Ectodermal cell (in vitro differentiated cells): ENCODE measurements at regions not wholly inside any gene's neighbourhood (a gene's known extent, or its start where the extent isn't known, plus 50 kb on each side); places are given as distances from the start of the nearest gene placed in this dataset.

Source experiments
- H3K27ac ChIP-seq: 2 replicates; pipeline ENCODE4 v1.7.0; 2013; ENCODE audit warnings: mild to moderate bottlenecking, low read depth, low read length; ENCODE audit not compliant: insufficient read depth, poor library complexity, severe bottlenecking
- H3K27me3 ChIP-seq: 2 replicates; pipeline ENCODE4 v1.7.0; 2013; ENCODE audit warnings: mild to moderate bottlenecking, low read length; ENCODE audit not compliant: insufficient read depth, control insufficient read depth, poor library complexity, severe bottlenecking
- H3K36me3 ChIP-seq: one replicate; pipeline ENCODE4 v1.7.0; 2013; ENCODE audit warnings: low read length; ENCODE audit not compliant: control insufficient read depth, insufficient read depth
- H3K4me1 ChIP-seq: one replicate; pipeline ENCODE4 v1.7.0; 2013; ENCODE audit warnings: low read length; ENCODE audit not compliant: control insufficient read depth, insufficient read depth
- H3K4me3 ChIP-seq: 2 replicates; pipeline ENCODE4 v1.7.0; 2013; ENCODE audit warnings: low read depth, low read length, control low read depth; ENCODE audit not compliant: insufficient read depth
- H3K9me3 ChIP-seq: 2 replicates; pipeline ENCODE4 v1.7.0; 2013; ENCODE audit warnings: mild to moderate bottlenecking, low read length, moderate library complexity; ENCODE audit not compliant: control insufficient read depth
- WGBS, 2 experiments: methylation state at CpG; one replicate each; pipeline ENCODE4 v1.1.7; 2013; ENCODE audit warnings: missing lambda C conversion rate in 2 of 2; 5-methylcytosine and 5-hydroxymethylcytosine counted together

GRCh38 chr3:952906-953305 lies 139.9 kb upstream of the CNTN6 start:
- H3K27me3 ChIP-seq: no peaks in the 10 kb centered on the region
- WGBS, 2 experiments: 86 to 89% methylated on average over 1 of the region's 1 CpG
- no peak overlapping the region for H3K4me3 ChIP-seq
- peaks cover 2% of the 10 kb centered on the region for H3K9me3 ChIP-seq
- no peaks in the 10 kb centered on the region for H3K36me3 ChIP-seq
- H3K4me1 ChIP-seq: no peaks in the 10 kb centered on the region
- H3K27ac ChIP-seq: no peak overlapping the region

- Histone ChIP-seq H3K27ac (no peak overlapping the region), H3K9me3 (no peaks in the 10 kb centered on the region)
- 81 to 85% methylated on average over 2 of the region's 2 CpGs for WGBS, 2 experiments
Observed at GRCh38 chr3:963255-963654, 129.6 kb upstream of the CNTN6 start.

GRCh38 chr3:963755-964154 lies 129.1 kb upstream of the CNTN6 start:
- H3K4me3 ChIP-seq: no peak overlapping the region
- 80 to 91% methylated on average over 3 of the region's 3 CpGs for WGBS, 2 experiments
- H3K36me3 ChIP-seq: no peaks in the 10 kb centered on the region
- no peaks in the 10 kb centered on the region for H3K4me1 ChIP-seq
- no peak overlapping the region for H3K27ac ChIP-seq
- H3K27me3 ChIP-seq: no peaks in the 10 kb centered on the region
- no peaks in the 10 kb centered on the region for H3K9me3 ChIP-seq

More at GRCh38 chr3:963255-963654, 129.6 kb upstream of the CNTN6 start:
- Histone ChIP-seq H3K36me3 (no peaks in the 10 kb centered on the region), H3K27me3 (no peaks in the 10 kb centered on the region), H3K4me3 (no peak overlapping the region), H3K4me1 (no peaks in the 10 kb centered on the region)

GRCh38 chr3:965826-966225 lies 127.0 kb upstream of the CNTN6 start:
- no peaks in the 10 kb centered on the region for H3K36me3 ChIP-seq
- H3K9me3 ChIP-seq: no peaks in the 10 kb centered on the region
- H3K4me1 ChIP-seq: no peaks in the 10 kb centered on the region
- no peaks in the 10 kb centered on the region for H3K27me3 ChIP-seq
- H3K27ac ChIP-seq: no peak overlapping the region
- WGBS, 2 experiments: 88 to 97% methylated on average over 3 of the region's 3 CpGs
- no peak overlapping the region for H3K4me3 ChIP-seq

GRCh38 chr3:966341-966740 lies 126.5 kb upstream of the CNTN6 start:
- Histone ChIP-seq H3K27ac (no peak overlapping the region), H3K36me3 (no peaks in the 10 kb centered on the region), H3K4me3 (no peak overlapping the region), H3K27me3 (no peaks in the 10 kb centered on the region), H3K9me3 (no peaks in the 10 kb centered on the region), H3K4me1 (no peaks in the 10 kb centered on the region)
- 89 to 94% methylated on average over 10 of the region's 10 CpGs for WGBS, 2 experiments

GRCh38 chr3:973340-973739 lies 119.5 kb upstream of the CNTN6 start:
- Histone ChIP-seq H3K4me3 (no peak overlapping the region), H3K27me3 (no peaks in the 10 kb centered on the region), H3K36me3 (no peaks in the 10 kb centered on the region), H3K9me3 (no peaks in the 10 kb centered on the region), H3K4me1 (no peaks in the 10 kb centered on the region), H3K27ac (no peak overlapping the region)
- WGBS, 2 experiments: 42 to 62% methylated on average over 1 of the region's 1 CpG

- H3K27ac ChIP-seq: no peak overlapping the region
- no peaks in the 10 kb centered on the region for H3K27me3 ChIP-seq
- no peak overlapping the region for H3K4me3 ChIP-seq
- no peaks in the 10 kb centered on the region for H3K4me1 ChIP-seq
- no peaks in the 10 kb centered on the region for H3K9me3 ChIP-seq
- WGBS, 2 experiments: 81 to 92% methylated on average over 5 of the region's 5 CpGs
- H3K36me3 ChIP-seq: no peaks in the 10 kb centered on the region
Observed at GRCh38 chr3:976006-976405, 116.8 kb upstream of the CNTN6 start.

- Histone ChIP-seq H3K9me3 (no peaks in the 10 kb centered on the region), H3K27ac (no peak overlapping the region), H3K27me3 (no peaks in the 10 kb centered on the region), H3K4me1 (no peaks in the 10 kb centered on the region), H3K36me3 (no peaks in the 10 kb centered on the region), H3K4me3 (no peak overlapping the region)
- 88 to 92% methylated on average over 6 of the region's 6 CpGs for WGBS, 2 experiments
Observed at GRCh38 chr3:981156-981555, 111.7 kb upstream of the CNTN6 start.

- H3K4me1 ChIP-seq: no peaks in the 10 kb centered on the region
- H3K9me3 ChIP-seq: peaks cover 4% of the 10 kb centered on the region
- no peak overlapping the region for H3K4me3 ChIP-seq
- H3K27me3 ChIP-seq: no peaks in the 10 kb centered on the region
- WGBS, 2 experiments: 90% methylated on average over 1 of the region's 1 CpG; no CpG with 5 or more reads in 1 of the 2 experiments
- no peaks in the 10 kb centered on the region for H3K36me3 ChIP-seq
- no peak overlapping the region for H3K27ac ChIP-seq
Observed at GRCh38 chr3:988785-989184, 104.0 kb upstream of the CNTN6 start.

- H3K27ac ChIP-seq: no peak overlapping the region
- H3K9me3 ChIP-seq: peaks cover 4% of the 10 kb centered on the region
- no peak overlapping the region for H3K4me3 ChIP-seq
- 77 to 80% methylated on average over 5 of the region's 6 CpGs for WGBS, 2 experiments
- no peaks in the 10 kb centered on the region for H3K36me3 ChIP-seq
- no peaks in the 10 kb centered on the region for H3K4me1 ChIP-seq
- H3K27me3 ChIP-seq: no peaks in the 10 kb centered on the region
Observed at GRCh38 chr3:992871-993270, 100.0 kb upstream of the CNTN6 start.

GRCh38 chr3:1002010-1002409 lies 90.8 kb upstream of the CNTN6 start:
- no peaks in the 10 kb centered on the region for H3K36me3 ChIP-seq
- no peaks in the 10 kb centered on the region for H3K27me3 ChIP-seq
- H3K9me3 ChIP-seq: no peaks in the 10 kb centered on the region
- no peaks in the 10 kb centered on the region for H3K4me1 ChIP-seq
- no peak overlapping the region for H3K27ac ChIP-seq
- no peak overlapping the region for H3K4me3 ChIP-seq
- WGBS, 2 experiments: no CpG with 5 or more reads among the region's 1 CpG
